GM12865 (cell line): ENCODE measurements at regions not wholly inside any gene's neighbourhood (a gene's known extent, or its start where the extent isn't known, plus 50 kb on each side); places are given as distances from the start of the nearest gene placed in this dataset.
"Not testable (repeated sequence)": the region's sequence is repeated elsewhere in the genome, so short reads cannot be mapped to it uniquely, and the experiment has no call there.

Experiments used
- DNase-seq: peaks from one replicate; pipeline ENCODE4 v3.0.0; 2010; ENCODE audit warnings: low read depth
- H3K4me3 ChIP-seq: 2 replicates; pipeline ENCODE4 v1.5.1; 2011; ENCODE audit warnings: mild to moderate bottlenecking, low read depth, low read length, control low read depth
- CTCF ChIP-seq: IDR thresholded peaks from 2 replicates; pipeline ENCODE4 v1.5.1; 2011; ENCODE audit warnings: low read length, control low read depth, low read depth, inconsistent platforms; ENCODE audit not compliant: insufficient read depth; ENCODE audit errors: missing control alignments

DNA sequence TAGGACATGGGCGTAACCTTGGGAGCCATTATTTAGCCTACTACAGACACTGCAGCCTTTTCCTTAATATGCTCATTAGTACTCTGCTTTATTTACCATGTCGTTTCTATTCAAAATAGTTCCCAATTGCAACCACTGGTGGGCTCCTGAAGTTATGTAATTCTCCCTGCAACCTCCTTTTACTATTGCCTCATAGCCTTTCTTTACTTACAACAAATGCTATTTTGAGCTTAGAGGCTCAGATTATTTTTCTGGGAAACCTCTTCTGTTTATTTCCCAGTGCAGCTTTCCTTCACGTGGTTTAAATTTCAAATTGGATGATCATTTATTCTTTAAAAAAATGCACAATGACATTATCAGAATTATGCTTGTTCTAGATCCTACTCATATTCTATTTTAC is 492.3 kb upstream of the TMEFF2 start:
- DNase-seq, result no peak
- TF ChIP-seq CTCF, result no peak
- no peak overlapping the region for H3K4me3 ChIP-seq

GRCh38 chr2:192682511-192682910 is 487.8 kb upstream of the TMEFF2 start:
- DNase-seq, H3K4me3 ChIP-seq: not testable (repeated sequence)

GRCh38 chr2:192675681-192676080 is 480.9 kb upstream of the TMEFF2 start:
- no peak overlapping the region for H3K4me3 ChIP-seq
- TF ChIP-seq CTCF, result no peak
- DNase-seq, result no peak

DNA sequence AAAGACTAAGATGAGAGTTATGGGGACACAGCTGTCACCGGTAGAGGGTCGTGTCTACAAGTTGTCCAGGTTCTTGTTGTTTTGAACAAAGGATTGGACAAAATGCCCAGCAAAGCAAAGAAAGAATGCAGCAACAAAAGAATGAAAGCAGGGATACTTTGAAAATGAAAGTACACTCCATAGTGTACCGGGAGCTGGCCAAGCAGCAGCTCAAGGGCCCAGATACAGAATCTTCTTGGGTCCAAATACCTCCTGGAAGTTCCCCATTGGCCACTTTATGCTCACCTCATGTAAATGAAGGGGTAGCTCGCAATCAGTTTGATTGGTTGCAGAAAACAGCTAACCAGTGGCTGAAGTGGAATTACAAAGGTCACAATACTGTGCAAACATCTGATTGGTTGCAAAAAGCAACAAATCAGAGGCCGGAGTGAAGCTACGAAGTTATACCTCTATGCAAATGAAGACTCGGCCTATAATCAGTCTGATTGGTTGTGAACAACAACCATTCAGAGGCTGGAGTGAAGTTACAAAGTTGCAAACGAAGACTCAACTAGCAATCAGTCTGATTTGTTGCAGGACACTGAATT is 474.9 kb upstream of the TMEFF2 start:
- DNase-seq, result no peak
- no peak for TF ChIP-seq CTCF
- H3K4me3 ChIP-seq, result no peak overlapping the region

- not testable (repeated sequence) for DNase-seq
Observed at GRCh38 chr2:192660555-192660954, 465.8 kb upstream of the TMEFF2 start.

GRCh38 chr2:192657362-192657761 is 462.6 kb upstream of the TMEFF2 start:
- DNase-seq, result no peak
- TF ChIP-seq CTCF, result no peak
- H3K4me3 ChIP-seq, result no peak overlapping the region

More at GRCh38 chr2:192660555-192660954, 465.8 kb upstream of the TMEFF2 start:
- H3K4me3 ChIP-seq, result not testable (repeated sequence)

GRCh38 chr2:192655916-192656315 is 461.2 kb upstream of the TMEFF2 start:
- no peak overlapping the region for H3K4me3 ChIP-seq
- no peak for TF ChIP-seq CTCF
- no peak for DNase-seq

DNA sequence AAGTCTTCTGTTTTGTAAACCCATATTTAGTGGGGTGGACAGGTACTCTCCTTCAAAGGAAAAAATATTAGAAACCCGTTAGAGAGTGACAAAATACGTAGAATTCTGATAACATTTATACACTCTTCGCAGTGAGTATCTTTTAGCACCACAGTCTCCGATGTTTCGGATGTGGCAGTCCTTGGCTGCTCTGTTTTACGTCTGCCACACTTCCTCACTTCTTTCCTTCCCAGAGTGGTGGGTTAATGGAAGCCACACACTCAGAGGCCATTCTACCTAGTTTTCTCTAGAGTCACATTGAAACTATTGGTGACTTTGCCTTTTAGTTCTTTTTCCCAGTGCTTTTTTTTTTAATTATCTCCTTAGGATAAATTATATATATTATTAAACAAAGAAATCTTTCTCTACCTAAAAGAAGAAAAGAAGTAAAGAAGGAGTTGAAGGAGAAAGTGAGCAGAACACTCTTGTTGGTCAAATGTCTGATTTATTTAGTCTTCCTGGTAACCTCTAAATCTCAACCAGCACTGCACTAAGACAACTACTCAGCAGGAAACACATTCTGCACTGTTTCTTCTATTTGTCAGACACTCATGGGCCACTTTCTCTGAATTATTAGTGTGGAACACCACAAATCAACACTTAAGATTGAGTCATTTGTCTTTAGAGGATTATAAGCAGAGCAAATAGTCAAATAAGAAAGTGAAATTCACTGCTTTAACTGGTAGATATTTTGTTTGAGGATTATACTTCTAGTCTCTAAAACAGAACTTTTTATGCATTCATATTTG is 451.3 kb upstream of the TMEFF2 start:
- TF ChIP-seq CTCF, result no peak
- DNase-seq, result no peak
- no peak overlapping the region for H3K4me3 ChIP-seq
